NCI-H2227 (cell line): ENCODE measurements at regions not wholly inside any gene's neighbourhood (a gene's known extent, or its start where the extent isn't known, plus 50 kb on each side); places are given as distances from the start of the nearest gene placed in this dataset.

Experiments used
- DNase-seq: peaks from one replicate; lab custom pipeline; 2025; ENCODE audit not compliant: unreplicated experiment; lab: John Stamatoyannopoulos, UW

DNA sequence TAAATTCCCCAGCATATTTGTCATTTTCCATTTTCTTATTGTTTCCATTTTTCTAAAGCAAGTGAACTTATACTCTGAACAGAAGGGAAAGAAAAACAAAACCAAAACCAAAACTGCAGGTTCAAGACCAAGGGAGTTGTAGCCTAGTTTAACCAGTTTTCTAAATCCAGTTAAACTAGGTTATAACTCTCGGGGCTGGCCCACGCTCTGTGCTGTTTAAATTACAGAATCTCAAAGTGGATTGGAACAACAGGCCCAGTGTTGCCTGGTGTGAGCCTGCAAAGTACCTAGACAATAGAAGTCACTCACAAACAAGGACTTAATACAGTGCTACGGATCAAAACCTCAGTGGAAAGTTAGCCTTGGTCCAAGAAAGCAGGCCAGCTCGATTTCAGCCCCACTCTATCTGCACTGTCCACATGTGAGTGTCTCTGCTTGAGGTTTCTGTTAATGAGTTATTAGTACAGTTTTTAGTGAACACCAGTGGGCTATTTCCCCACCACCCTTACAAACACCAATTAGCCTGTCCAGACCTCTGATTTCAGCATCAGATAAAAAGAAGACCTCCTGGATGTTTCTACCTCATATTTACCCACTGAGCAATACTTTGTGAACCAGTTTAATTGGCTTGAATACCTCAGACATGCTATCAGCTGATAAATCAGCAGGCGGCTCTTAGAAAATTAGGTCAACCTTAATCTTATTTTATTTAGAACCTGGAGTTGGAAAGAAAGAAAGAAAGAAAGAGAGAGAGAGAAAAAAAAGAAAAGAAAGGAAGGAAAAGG is 93.8 kb upstream of the PDZRN3 start:
- no peak for DNase-seq

DNA sequence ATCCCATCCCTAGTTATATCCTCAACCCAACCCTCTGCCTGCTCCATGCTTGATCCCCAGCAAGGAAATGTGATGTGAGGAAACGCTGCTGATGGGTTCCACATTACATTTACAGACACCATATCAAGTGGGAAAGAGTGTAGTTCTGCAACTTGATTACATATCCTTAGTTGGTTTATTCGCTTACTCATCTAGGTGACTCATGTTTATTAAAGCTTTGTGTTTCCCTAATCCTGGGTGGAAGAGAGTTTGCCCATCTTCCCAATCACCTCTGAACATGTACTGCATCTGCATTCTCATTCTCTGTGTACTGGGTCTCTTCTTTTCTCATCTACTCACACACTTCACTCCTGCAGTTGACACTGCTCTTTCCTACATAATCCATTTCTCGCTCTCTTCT is 91.7 kb upstream of the PDZRN3 start:
- no peak for DNase-seq

DNA sequence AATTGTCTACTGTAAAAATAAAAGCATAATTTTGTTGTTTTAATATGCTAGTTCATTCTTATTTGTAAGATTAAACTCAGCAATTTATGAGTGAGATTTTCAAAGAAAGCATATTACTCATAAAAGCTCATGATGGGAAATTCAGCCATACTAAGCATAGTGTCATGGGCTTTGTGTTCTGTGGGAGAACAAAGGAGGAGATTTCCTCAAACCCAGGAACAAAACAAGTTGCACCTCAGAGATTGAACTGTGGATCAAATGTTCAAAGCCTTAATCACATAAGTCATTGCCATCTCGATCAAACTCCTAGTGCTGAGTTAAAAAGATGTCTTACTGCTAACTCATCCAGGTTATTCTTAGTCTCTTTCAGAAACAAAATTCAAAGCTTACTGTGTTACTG is 85.6 kb upstream of the PDZRN3 start:
- DNase-seq, result no peak

DNA sequence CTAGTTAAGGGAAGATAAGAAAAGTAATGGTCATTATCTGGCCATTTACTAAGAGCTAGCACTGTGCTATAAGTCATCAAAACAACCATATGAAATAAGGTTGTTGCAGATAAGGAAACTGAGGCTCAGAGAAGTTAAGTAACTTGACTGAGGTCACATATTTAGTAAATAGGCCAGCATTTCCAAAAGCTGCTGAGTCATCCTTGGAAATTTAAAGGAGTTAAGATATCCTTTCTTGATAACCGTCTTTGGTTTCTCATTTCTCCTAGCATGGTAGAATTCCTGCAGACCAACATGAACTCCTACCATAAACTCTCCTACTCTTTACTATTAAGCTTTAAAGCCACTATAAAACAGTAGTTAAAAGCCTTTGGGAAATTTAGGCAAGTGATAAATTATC is 85.0 kb upstream of the PDZRN3 start:
- no peak for DNase-seq

DNA sequence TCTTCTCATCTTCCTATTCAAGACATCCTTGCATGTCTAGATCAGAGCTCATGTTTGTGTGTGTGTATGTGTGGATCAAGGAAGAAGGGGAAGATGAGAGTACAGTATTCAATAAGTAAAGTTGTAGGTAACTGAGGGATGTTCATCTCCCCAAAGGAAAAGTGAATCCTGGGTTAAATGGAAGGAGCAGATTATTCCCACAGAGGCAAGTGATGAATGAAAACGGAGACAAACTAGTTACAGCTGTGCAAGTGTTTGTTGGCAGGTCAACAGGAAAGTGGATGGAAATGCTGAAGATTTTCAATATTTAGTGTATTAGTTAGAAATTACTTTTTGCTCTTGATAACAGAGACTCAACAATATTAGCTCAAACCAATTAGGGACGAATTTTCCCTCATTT is 84.2 kb upstream of the PDZRN3 start:
- no peak for DNase-seq

DNA sequence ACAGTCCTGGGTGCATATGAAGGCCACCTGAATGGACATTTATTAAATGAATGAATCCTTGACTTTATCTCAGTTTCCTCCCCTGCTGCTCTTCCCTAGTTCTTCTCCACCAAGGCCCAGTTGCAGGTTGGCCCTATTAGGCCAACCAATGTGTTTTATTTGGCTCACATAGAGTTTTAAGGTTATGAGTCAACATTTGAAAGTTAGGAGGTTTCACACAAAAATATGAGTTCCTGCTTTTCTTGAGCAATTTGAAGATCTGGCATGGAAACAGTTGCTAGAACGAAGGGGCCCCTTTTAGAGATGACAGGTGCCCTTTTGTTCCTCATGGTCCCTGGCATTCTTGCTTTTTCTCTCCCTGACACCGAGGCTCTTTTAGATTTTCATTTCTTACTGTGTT is 83.0 kb upstream of the PDZRN3 start:
- DNase-seq, result no peak

DNA sequence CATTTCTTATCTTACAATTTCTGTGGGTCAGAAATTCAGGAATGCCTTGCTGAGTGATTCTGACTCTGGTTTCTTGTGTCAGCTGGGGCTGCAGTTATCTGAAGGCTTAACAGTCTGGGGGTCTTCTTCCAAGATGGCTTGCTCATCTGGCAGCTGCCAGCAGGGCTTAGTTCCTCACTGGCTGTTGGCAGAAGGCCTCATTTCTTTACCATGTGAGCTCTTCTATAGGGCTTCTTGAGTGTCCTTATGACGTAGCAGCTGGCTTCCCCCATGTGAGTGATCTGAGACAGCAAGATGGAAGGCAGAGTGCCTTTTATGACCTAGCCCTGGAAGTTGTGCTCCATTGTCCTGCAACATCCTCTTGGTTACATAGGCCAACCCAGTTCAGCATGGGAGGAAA is 82.0 kb upstream of the PDZRN3 start:
- DNase-seq, result no peak

DNA sequence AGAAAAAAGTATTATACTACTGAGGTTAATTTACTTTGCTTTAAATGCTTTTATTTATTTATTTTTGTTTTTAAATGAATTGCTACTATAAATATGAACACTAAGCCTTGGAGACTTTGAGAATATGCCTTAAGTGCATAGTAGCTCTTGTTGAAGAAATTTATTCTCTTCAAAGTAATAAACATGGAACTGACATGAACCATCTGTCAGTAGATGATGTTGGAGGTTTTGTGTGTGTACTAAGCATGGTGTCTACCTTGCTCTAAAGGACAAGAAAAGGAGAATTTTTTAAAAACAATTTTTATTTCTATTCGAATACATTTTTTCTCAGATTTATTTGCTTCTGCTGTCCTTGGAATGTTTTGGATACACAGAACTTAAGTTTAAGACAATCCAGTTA is 81.1 kb upstream of the PDZRN3 start:
- no peak for DNase-seq

DNA sequence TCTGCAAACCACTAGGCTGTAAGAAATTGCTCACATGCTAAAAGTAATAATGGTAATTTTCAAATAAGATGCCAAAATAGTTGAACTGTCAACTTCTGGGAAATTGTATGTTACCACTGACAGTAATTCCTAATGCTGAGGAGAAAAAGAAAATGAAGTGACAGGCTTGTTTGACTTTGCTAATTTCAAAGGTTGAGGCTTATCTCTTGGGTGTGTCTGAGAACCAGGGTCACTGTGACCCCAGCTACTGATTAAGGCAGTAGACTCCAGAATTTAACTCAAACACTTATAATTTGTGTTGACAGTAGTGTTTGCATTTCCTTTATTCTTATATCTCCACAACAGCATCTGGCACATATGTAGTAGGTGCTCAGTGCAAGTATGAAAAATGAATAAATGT is 74.6 kb upstream of the PDZRN3 start:
- DNase-seq, result no peak

DNA sequence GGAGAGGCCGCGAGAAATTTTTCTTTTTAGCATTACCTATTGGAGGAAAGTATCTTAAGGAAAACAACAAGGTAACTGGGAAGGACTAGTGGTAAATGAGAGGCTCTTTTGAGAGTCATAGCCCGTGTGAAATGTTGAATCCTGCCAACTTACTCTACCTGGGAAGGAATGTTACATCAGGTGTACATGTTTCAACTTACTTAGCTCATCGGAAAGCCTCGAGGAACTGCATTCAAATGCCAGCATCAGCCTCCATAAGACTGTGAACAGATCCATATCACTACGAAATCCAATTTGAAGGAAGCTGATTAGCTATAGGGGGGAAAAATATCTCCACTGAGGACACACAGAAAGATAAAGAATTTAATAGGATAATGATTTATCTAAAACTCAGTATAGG is 72.3 kb upstream of the PDZRN3 start:
- DNase-seq, result no peak

DNA sequence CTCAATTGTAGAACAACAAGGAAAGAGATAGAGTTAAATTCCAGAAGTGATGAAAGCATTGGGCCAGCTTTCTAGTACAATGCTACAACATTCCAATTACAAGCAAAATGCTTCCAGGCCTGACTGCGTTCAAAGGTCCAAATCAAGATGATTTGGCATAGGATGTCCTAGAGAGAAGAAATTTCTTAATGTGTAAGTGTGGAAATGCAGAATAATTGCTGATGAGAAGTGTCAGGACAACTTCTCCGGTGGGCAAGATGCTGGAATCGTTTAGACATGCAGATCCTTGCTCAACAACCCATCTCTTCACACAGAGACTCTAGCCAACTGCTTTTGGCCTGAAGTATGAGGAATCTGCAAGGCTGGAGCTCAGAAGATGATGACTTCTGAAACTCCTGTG is 71.1 kb upstream of the PDZRN3 start:
- DNase-seq, result no peak

DNA sequence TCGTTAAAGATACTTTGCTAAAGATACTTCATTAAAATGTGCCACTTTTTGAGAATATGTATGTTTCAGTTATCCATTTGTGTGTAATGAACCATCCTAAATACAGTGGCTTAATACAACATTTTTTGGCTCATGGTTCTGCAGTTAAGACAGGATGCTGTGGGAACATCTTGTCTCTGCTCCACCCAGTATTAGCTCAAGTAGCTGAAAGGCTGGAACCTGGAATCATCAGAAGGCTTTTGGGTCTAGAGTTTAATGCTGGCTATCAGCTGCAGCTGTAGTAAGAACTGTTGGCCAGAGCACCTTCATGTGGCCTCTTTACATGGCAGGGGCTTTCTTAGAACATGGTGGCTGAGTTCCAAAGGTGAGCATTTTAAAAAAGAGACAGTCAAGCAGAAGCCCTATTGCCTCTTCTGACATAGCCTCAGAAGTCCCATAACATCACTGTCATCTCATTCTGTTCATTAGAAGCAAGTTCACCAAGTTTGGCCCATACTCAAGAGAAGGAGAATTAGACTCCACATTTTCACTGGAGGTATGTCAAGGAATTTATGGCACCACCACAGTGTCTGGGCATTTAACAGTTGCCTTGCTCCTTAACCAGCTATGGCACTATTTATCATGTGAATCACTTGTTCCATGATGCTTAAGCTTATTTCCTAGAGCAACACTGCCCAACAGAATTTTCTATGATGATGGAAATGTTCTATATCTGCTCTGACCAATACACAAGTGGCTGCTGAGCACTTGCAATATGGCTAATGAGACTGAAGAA is 70.4 kb upstream of the PDZRN3 start:
- DNase-seq, result no peak

DNA sequence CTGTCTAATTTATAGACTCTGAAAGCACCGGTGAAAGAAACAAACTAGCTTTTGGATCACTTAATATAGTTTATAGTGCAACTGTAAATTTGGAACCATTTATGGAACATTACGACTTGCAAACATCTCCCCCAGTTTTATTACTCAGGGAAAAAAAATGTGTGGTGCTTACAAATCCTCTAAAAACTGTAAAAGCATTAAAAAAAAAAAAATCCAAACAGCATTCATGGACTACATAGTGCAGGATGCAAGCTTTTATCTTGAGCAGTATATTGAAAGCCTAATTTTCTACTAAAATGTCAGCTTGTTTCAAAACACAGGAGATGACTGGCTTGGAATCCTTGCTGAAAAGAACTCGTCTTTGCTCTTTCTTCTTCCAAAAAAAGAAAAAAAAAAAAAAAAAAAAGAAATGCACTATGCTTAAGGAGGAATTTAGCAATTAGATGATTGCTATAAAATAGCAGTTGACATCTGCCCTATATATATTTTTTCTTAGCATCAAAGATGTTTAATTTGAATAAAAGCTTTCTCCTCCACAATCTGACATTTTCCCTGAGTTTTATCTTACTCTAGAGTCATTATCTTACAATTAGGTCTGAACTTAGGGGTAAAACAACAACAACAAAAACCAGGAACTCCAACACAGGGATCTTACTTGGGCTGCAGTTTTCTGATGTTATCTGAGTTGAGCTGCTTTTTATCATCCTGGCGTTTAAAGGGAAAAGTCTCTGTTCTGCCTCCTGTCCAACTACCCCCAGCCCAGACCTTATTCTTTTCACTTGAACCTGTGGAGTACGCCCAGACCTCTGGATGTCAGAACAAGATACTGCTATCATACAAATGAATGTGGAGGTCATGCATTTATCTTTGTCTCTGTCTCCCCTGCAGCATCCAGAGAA is 62.6 kb upstream of the PDZRN3 start:
- DNase-seq, result no peak

DNA sequence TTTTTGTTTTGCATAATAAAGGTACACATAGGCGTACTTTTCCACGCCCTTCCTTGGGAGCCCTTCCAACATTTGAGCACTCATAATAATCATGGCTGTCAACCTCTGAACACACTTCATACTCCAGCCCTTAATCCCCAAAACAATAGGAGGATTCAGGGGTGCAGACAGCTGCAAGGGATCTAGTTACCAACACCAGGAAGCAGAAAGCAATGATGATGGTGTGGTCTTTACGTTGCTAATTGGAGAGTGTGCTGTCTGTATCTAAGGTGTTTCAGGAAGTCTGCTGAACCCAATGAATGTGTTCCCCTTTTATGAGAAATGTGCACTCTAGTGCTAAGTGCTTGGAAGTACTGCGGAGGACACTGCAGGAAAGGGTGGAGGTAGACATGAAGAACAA is 60.3 kb upstream of the PDZRN3 start:
- DNase-seq, result no peak

DNA sequence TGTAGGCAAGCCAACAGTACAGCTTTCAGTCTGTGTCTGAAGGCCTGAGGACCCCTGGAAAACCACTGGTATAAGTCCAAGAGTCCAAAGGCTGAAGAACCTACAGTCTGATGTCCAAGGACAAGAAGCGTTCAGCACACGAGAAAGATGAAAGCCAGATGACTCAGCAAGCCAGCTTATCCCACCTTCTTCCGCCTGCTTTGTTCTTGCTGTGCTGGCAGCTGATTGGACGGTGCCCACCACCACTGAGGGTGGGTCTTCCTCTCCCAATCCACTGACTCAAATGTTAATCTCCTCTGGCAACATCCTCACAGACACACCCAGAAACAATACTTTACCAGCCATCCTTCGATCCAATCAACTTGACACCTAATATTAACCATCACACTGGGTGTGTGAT is 59.0 kb upstream of the PDZRN3 start:
- DNase-seq, result no peak

DNA sequence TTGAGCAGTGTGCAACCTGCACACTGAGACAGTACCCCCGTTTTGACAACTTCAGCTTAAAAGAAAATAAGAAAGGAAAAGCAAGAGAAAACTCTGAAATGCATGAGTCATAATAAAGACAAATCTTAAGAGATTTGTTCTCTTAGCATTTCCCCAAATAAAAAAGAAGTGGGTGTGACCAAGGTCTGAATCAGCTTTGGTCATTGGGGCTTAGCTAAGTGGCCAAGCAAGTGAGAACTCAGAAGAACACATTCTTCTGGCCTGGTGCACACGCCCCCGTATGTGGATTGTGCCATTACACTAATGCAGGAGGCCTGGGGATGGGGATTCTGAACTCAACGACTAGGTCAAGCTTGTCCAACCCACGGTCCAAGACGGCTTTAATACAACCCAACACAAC is 56.9 kb upstream of the PDZRN3 start:
- no peak for DNase-seq

DNA sequence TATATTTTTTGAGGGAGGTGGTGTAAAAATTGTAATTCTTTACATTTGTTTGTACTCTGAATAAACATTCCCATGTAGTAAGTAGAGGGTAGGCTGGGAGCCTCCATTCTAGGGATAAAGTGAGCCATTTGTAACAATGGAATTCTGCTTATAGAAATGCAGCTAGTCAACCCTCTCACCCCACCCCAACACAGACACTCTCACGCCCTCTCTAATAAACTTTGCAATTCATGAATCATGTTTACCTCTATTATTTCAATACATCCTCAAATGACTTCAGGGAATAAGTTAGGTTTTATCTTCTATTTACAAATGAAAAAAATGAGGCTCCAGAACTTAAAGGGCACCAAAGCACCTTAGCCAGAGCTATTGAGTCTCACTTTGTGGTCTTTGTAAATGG is 56.5 kb upstream of the PDZRN3 start:
- DNase-seq, result no peak

DNA sequence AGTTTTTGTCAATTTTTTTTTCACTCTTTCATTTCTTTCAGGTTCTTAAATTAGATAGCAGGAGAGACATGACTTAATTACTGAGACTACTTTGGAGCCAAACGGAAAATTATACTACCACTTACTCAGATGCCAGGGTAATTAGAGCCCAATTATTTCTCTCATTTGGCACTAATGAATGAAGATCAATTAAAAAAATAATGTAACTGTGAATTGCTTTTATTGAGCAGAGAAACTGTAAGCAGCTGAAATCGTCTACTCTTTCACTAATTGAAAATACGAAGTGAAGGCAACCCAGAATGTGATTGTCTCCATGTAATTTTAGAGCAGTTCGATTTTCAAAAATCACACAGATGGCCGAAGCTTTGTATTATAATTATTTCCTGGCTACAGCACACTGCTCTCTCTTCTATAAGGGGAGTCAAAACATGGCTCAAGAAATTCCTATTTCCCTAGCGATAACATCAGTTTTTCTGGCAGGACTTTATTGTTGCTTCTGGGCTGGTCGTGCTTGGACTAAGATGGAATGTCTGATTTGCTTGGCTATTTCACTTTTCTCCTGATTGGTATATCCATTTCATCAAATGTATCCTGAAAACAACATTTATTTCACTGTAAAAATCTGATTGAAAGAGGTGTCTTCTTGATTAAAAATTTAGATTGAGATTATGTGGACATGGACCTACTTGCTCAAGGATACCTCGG is 55.8 kb upstream of the PDZRN3 start:
- no peak for DNase-seq

DNA sequence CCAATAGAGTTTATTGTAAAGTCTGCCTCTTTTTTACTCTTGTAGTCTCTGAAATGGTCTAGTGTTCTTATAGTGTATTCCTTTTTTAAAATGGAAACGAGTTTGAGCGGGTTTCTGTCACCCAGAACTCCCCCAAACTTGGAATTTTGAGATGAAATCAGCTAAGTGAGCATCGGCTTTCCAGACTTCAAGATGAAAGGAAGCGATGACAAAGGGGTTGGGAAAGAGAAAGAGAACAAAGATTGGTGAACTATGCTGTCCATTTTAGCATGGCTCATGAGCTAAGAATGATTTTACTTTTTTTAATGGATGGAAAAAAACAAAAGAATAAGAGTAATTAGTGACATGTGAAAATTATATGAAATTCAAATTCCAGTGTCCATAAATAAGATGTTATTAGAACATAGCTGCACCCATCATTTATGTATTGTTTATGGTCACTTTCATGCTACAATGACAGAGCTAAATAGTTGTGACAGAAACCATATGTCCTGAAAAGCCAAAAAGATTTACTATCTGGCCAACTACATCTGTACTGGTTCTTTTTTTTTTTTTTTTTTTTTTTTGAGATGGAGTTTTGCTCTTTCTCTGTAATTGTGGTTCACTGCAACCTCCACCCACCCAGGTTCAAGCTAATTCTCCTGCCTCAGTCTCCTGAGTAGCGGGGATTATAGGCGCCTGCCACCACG is 52.7 kb upstream of the PDZRN3 start:
- no peak for DNase-seq
